HG03575 (cell line): ENCODE measurements at regions not wholly inside any gene's neighbourhood (a gene's known extent, or its start where the extent isn't known, plus 50 kb on each side); places are given as distances from the start of the nearest gene placed in this dataset.

Source experiments
- ATAC-seq: cut with Tn5 transposase; IDR thresholded peaks from one replicate; pipeline ENCODE4 v1.9.1; 2021; ENCODE audit not compliant: unreplicated experiment, insufficient number of reproducible peaks, low FRiP score; ENCODE audit errors: extremely low read depth

- no peak for ATAC-seq
These were observed 585.2 kb downstream of the ZNF608 start for GRCh38 chr5:124161266-124161665.

- ATAC-seq = no peak
These were observed 586.2 kb downstream of the ZNF608 start for GRCh38 chr5:124160265-124160664.

- no peak for ATAC-seq
These were observed 589.1 kb downstream of the ZNF608 start for GRCh38 chr5:124157320-124157719.

GRCh38 chr5:124156415-124156996 lies 589.9 kb downstream of the ZNF608 start:
- ATAC-seq = no peak

- ATAC-seq = no peak
These were observed 591.7 kb downstream of the ZNF608 start for GRCh38 chr5:124154714-124155113.

GRCh38 chr5:124153588-124153987 lies 592.9 kb downstream of the ZNF608 start:
- no peak for ATAC-seq

- no peak for ATAC-seq
These were observed 597.9 kb downstream of the ZNF608 start for GRCh38 chr5:124148574-124148973.

GRCh38 chr5:124140060-124140459 lies 606.4 kb downstream of the ZNF608 start:
- no peak for ATAC-seq

- no peak for ATAC-seq
These were observed 607.0 kb downstream of the ZNF608 start for GRCh38 chr5:124139477-124139876.

- no peak for ATAC-seq
These were observed 609.8 kb downstream of the ZNF608 start for GRCh38 chr5:124136609-124137008.

- ATAC-seq = no peak
These were observed 611.5 kb downstream of the ZNF608 start for GRCh38 chr5:124134941-124135340.

- ATAC-seq = no peak
These were observed 613.0 kb downstream of the ZNF608 start for GRCh38 chr5:124133406-124133805.

- no peak for ATAC-seq
These were observed 613.6 kb downstream of the ZNF608 start for GRCh38 chr5:124132843-124133242.

- ATAC-seq = no peak
These were observed 615.0 kb downstream of the ZNF608 start for GRCh38 chr5:124131466-124131865.

GRCh38 chr5:124130816-124131215 lies 615.6 kb downstream of the ZNF608 start:
- ATAC-seq = no peak

GRCh38 chr5:124128867-124129266 lies 616.9 kb downstream of the CSNK1G3 start:
- ATAC-seq = no peak

GRCh38 chr5:124126504-124127217 lies 614.7 kb downstream of the CSNK1G3 start:
- peak; percentile 88 for ATAC-seq

- no peak for ATAC-seq
These were observed 612.8 kb downstream of the CSNK1G3 start for GRCh38 chr5:124124711-124125229.

GRCh38 chr5:124121198-124121597 lies 609.2 kb downstream of the CSNK1G3 start:
- no peak for ATAC-seq

GRCh38 chr5:124114911-124115310 lies 602.9 kb downstream of the CSNK1G3 start:
- ATAC-seq = no peak

GRCh38 chr5:124111886-124112285 lies 599.9 kb downstream of the CSNK1G3 start:
- ATAC-seq = no peak
